K562 (cell line): ENCODE measurements at regions not wholly inside any gene's neighbourhood (a gene's known extent, or its start where the extent isn't known, plus 50 kb on each side); places are given as distances from the start of the nearest gene placed in this dataset.

Source experiments
- ATAC-seq: fragments of 200-7000 bp; cut with Tn5 transposase; 3 replicates; pipeline ENCODE4 v1.9.1; 2020; ENCODE audit warnings: moderate library complexity
- BruUV-seq: library from RNA; stranded (reverse); fragments of 400-500 nt; replicated peaks from 2 replicates; lab custom pipeline; 2021; lab: Mats Ljungman, UMichigan
- CTCF ChIA-PET: fragments of 300-600 bp; formaldehyde crosslinking; extraction: SDS; loops from one replicate; lab custom pipeline; 2021; ENCODE audit warnings: low intra/inter-chr PET ratio; lab: Yijun Ruan, JAX
- POLR2A ChIA-PET: fragments of 300-600, 350-650 bp; sonication (Branson Sonifier 250); formaldehyde crosslinking; extraction: SDS; loops from one replicate; lab custom pipeline; 2021; ENCODE audit warnings: antibody characterized with exemption, inconsistent platforms; lab: Yijun Ruan, JAX
- DNase-seq, 4 experiments: peaks; one replicate each; pipeline versions ENCODE4 v3.0.0 to v3.0.0-alpha.2; 2011 to 2018; ENCODE audit warnings: low spot score in 3 of 4, mixed read lengths in 3 of 4; ENCODE audit errors: extremely low read depth in 1 of 4
- FAIRE-seq: peaks from 2 replicates; lab custom pipeline; 2011; peaks lifted over from hg19 to GRCh38; lab: Jason Lieb, UNC
- H2AFZ ChIP-seq: 2 replicates; pipeline ENCODE4 v1.6.0; 2011; ENCODE audit warnings: low read depth, low read length, control low read depth, inconsistent platforms
- H3K27ac ChIP-seq: fragments of 200-600 bp; 3 replicates; pipeline ENCODE4 v1.8.0; 2011; ENCODE audit warnings: low read depth, mild to moderate bottlenecking, control low read depth, inconsistent platforms, low read length, moderate library complexity, mixed read lengths; ENCODE audit errors: extremely low read depth
- H3K27me3 ChIP-seq, 2 experiments: fragments of 300-600 bp in 1 of 2; 2 replicates in 1 of 2; 3 replicates in 1 of 2; pipeline versions ENCODE4 v1.6.0 to v1.8.0; 2011; ENCODE audit warnings: inconsistent platforms in 2 of 2, low read length in 2 of 2, mild to moderate bottlenecking in 1 of 2, mixed read lengths in 1 of 2, moderate library complexity in 1 of 2; ENCODE audit not compliant: control insufficient read depth in 2 of 2, insufficient read depth in 2 of 2
- H3K36me3 ChIP-seq: fragments of 300-600 bp; 3 replicates; pipeline ENCODE4 v1.8.0; 2011; ENCODE audit warnings: mild to moderate bottlenecking, low read length, inconsistent platforms; ENCODE audit not compliant: control insufficient read depth, insufficient read depth
- H3K4me1 ChIP-seq, 2 experiments: fragments of 200-600 bp in 1 of 2; replicated peaks in 1 of 2; 2 replicates in 1 of 2; 3 replicates in 1 of 2; pipeline versions ENCODE4 v1.5.1 to v1.8.0; 2011; ENCODE audit warnings: inconsistent platforms in 2 of 2, low read length in 2 of 2, mild to moderate bottlenecking in 1 of 2, mixed read lengths in 1 of 2, moderate library complexity in 1 of 2; ENCODE audit not compliant: control insufficient read depth in 2 of 2, insufficient read depth in 2 of 2
- H3K4me2 ChIP-seq: 2 replicates; pipeline ENCODE4 v1.6.1; 2011; ENCODE audit warnings: low read length, control low read depth, inconsistent platforms, mixed read lengths; ENCODE audit not compliant: insufficient read depth
- H3K4me3 ChIP-seq: fragments of 200-600 bp; sonication (generic), shearing (Covaris generic); 2 replicates; pipeline ENCODE4 v1.5.1; 2016; ENCODE audit warnings: control low read depth, inconsistent platforms
- H3K79me2 ChIP-seq: fragments of 200-600 bp; 3 replicates; pipeline ENCODE4 v1.8.0; 2011; ENCODE audit warnings: low read length, inconsistent platforms; ENCODE audit not compliant: control insufficient read depth, insufficient read depth
- H3K9ac ChIP-seq, 2 experiments: 2 replicates each; pipeline versions ENCODE4 v1.6.0 to v1.6.1; 2011; ENCODE audit warnings: low read depth in 2 of 2, low read length in 2 of 2, control low read depth in 1 of 2, inconsistent platforms in 1 of 2, mild to moderate bottlenecking in 1 of 2, mixed read lengths in 1 of 2; ENCODE audit not compliant: insufficient read depth in 1 of 2
- H3K9me1 ChIP-seq: one replicate; pipeline ENCODE4 v1.6.0; 2011; ENCODE audit warnings: inconsistent platforms, mild to moderate bottlenecking, low read length, moderate library complexity; ENCODE audit not compliant: control insufficient read depth, insufficient read depth
- H3K9me3 ChIP-seq: replicated peaks from 2 replicates; pipeline ENCODE4 v1.5.1; 2011; ENCODE audit warnings: low read depth, low read length, inconsistent platforms; ENCODE audit not compliant: control insufficient read depth, insufficient read depth
- H4K20me1 ChIP-seq: replicated peaks from 2 replicates; pipeline ENCODE4 v1.6.1; 2011; ENCODE audit warnings: low read length, inconsistent platforms, mixed read lengths; ENCODE audit not compliant: control insufficient read depth, insufficient read depth
- BCOR ChIP-seq: fragments of 450-650 bp; IDR thresholded peaks from 2 replicates; pipeline ENCODE4 v1.6.1; 2016
- CREM ChIP-seq: IDR thresholded peaks from 2 replicates; pipeline ENCODE4 v1.6.1; 2014; ENCODE audit warnings: antibody characterized with exemption, low read depth
- EP400 ChIP-seq: fragments of 450-650 bp; IDR thresholded peaks from 2 replicates; pipeline ENCODE4 v1.6.1; 2017; ENCODE audit warnings: antibody characterized with exemption, mild to moderate bottlenecking, moderate library complexity
- ERF ChIP-seq: fragments of 450-650 bp; formaldehyde crosslinking; IDR thresholded peaks from 2 replicates; pipeline ENCODE4 v1.4.0; 2020; ENCODE audit warnings: mild to moderate bottlenecking, mixed read lengths
- JUND ChIP-seq, 2 experiments: IDR thresholded peaks; 2 replicates in 1 of 2; 3 replicates in 1 of 2; pipeline ENCODE4 v1.6.1; 2011; ENCODE audit warnings: borderline replicate concordance in 2 of 2, low read depth in 2 of 2, low read length in 2 of 2, improper control_type of control experiment in 1 of 2, missing biosample characterization in 1 of 2, missing genetic modification characterization in 1 of 2, missing genetic modification reagents in 1 of 2
- KDM1A ChIP-seq, 2 experiments: fragments of 450-650 bp; IDR thresholded peaks; 2 replicates each; pipeline ENCODE4 v1.6.1; 2016; ENCODE audit warnings: mild to moderate bottlenecking in 2 of 2
- MEF2D ChIP-seq: conservative IDR thresholded peaks from 2 replicates; pipeline ENCODE4 v1.6.1; 2016; ENCODE audit warnings: low read depth, missing genetic modification characterization, missing compliant biosample characterization
- MTA3 ChIP-seq: fragments of 450-650 bp; formaldehyde crosslinking; IDR thresholded peaks from 2 replicates; pipeline ENCODE4 v1.6.1; 2017; ENCODE audit warnings: mild to moderate bottlenecking, borderline replicate concordance
- NRF1 ChIP-seq, 2 experiments: fragments of 450-650 bp; IDR thresholded peaks in 1 of 2; conservative IDR thresholded peaks in 1 of 2; 2 replicates each; pipeline ENCODE4 v1.6.1; 2014; ENCODE audit warnings: mild to moderate bottlenecking in 2 of 2
- WGBS: fragments of 100-300 bp; shearing (Covaris generic); methylation state at CpG from one replicate; pipeline ENCODE4 v1.1.6; 2016; ENCODE audit warnings: low coverage, mixed read lengths; ENCODE audit not compliant: insufficient coverage; ENCODE audit errors: missing lambda C conversion rate; 5-methylcytosine and 5-hydroxymethylcytosine counted together
- in situ Hi-C: fragments of 300-500 bp; cut with MboI; formaldehyde crosslinking; loops from 4 replicates; pipeline ENCODE4 v1.15.0; 2018; ENCODE audit warnings: inconsistent platforms, mixed read lengths
- intact Hi-C: fragments of 100-400 bp; cut with micrococcal nuclease; formaldehyde crosslinking; loops from 2 replicates; pipeline ENCODE4 v1.14.2; 2022
- TF ChIP-seq, protein P1 (sequence below): fragments of 450-650 bp; IDR thresholded peaks from 2 replicates; pipeline ENCODE4 v1.6.1; 2018; ENCODE audit not compliant: partially characterized antibody
- TF ChIP-seq, protein P2 (sequence below), 2 experiments: fragments of 450-650 bp in 1 of 2; sonication (generic) in 1 of 2; formaldehyde crosslinking in 1 of 2; IDR thresholded peaks in 1 of 2; conservative IDR thresholded peaks in 1 of 2; 2 replicates each; pipeline versions ENCODE4 v1.6.1 to v1.8.1; 2016 to 2023; ENCODE audit warnings: mild to moderate bottlenecking in 2 of 2, moderate library complexity in 2 of 2, inconsistent platforms in 1 of 2, missing genetic modification reagents in 1 of 2

DNA sequence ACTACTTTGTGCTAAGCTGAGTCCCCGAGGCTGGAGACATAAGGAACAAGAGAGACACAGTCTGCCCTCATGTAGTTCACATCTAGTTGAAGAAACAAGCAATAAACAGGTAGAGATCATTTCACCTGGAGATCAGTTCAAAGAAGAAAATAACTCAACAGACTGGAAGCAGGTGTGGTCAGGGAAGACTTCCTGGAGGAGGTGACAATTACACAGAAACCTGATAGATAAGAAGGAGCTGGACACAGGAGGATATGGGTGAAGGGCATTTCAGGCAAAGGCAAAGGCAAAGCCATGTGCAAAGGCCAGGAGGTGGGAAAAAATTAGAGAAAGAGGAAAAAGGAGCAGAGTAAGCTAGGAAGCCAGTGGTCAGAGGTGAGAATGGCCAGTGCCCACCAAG is 115.6 kb downstream of the MN1 start (continued):
- TF ChIP-seq BCOR (peak; percentile 97), MTA3 (no peak), KDM1A (IDR thresholded peaks at IDR 0.05) (peak; percentile 60 to 73; a peak in 2 of 4 replicates)

DNA sequence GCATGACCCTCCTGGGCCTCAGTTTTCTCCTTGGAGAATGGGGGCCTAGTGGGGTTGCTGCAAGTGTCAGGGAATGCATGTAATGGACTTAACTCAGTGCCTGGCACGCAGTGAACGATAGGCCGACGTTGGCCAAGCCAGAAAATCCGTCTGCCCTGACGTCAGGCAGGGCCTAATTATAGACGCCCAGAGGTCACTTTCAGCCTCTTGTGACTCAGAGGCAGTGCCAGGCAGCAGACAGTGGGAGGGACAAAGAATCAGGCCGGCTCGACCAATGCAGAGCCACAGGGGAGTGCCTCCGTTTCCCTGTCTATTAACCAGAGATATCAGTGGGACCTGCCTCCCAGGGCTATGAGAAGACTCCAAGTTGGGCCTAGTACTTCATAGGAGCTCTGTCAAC is 115.0 kb downstream of the MN1 start:
- no peak overlapping the region for H3K27ac ChIP-seq
- no peak overlapping the region for H3K4me3 ChIP-seq
- no peak for FAIRE-seq
- H4K20me1 ChIP-seq: no peaks in the 10 kb centered on the region
- H3K27me3 ChIP-seq: no peaks in the 10 kb centered on the region
- 48% methylated on average over 10 of the region's 10 CpGs for WGBS
- peak in 2 of 4 experiments; percentile 27 to 37 for DNase-seq
- TF ChIP-seq ERF: no peak
- TF ChIP-seq, protein P1, sequence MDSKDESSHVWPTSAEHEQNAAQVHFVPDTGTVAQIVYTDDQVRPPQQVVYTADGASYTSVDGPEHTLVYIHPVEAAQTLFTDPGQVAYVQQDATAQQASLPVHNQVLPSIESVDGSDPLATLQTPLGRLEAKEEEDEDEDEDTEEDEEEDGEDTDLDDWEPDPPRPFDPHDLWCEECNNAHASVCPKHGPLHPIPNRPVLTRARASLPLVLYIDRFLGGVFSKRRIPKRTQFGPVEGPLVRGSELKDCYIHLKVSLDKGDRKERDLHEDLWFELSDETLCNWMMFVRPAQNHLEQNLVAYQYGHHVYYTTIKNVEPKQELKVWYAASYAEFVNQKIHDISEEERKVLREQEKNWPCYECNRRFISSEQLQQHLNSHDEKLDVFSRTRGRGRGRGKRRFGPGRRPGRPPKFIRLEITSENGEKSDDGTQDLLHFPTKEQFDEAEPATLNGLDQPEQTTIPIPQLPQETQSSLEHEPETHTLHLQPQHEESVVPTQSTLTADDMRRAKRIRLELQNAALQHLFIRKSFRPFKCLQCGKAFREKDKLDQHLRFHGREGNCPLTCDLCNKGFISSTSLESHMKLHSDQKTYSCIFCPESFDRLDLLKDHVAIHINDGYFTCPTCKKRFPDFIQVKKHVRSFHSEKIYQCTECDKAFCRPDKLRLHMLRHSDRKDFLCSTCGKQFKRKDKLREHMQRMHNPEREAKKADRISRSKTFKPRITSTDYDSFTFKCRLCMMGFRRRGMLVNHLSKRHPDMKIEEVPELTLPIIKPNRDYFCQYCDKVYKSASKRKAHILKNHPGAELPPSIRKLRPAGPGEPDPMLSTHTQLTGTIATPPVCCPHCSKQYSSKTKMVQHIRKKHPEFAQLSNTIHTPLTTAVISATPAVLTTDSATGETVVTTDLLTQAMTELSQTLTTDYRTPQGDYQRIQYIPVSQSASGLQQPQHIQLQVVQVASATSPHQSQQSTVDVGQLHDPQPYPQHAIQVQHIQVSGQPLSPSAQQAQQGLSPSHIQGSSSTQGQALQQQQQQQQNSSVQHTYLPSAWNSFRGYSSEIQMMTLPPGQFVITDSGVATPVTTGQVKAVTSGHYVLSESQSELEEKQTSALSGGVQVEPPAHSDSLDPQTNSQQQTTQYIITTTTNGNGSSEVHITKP: peak; percentile 49
- TF ChIP-seq MEF2D (tag): peak; percentile 54; the same call in 1 of the 2 replicates
- TF ChIP-seq EP400: no peak
- TF ChIP-seq CREM: 0 out of 2 replicates have a peak, but pooled peaks have one; percentile 16
- no peak for TF ChIP-seq NRF1 (conservative IDR thresholded peaks at IDR 0.05 in 1 of 2, IDR thresholded peaks at IDR 0.05 in 1 of 2)
- TF ChIP-seq, protein P2, sequence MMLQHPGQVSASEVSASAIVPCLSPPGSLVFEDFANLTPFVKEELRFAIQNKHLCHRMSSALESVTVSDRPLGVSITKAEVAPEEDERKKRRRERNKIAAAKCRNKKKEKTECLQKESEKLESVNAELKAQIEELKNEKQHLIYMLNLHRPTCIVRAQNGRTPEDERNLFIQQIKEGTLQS (IDR thresholded peaks at IDR 0.05): 0 out of 2 replicates have a peak, but pooled peaks have one; percentile 19
- TF ChIP-seq, protein P2 (CRISPR knock-in tag; conservative IDR thresholded peaks at IDR 0.05): no peak
- peak; percentile 10; the same call in 1 of the 2 replicates for TF ChIP-seq JUND (IDR thresholded peaks at IDR 0.05; ENCODE audit: borderline replicate concordance, low read depth, low read length)
- TF ChIP-seq JUND (tag; IDR thresholded peaks at IDR 0.05; ENCODE audit: borderline replicate concordance, low read depth, low read length): no peak
- H3K9ac ChIP-seq: no peak overlapping the region
- H3K79me2 ChIP-seq: no peaks in the 10 kb centered on the region
- BruUV-seq: no TSS peak
- no peak overlapping the region for H3K4me2 ChIP-seq
- ChIA-PET POLR2A (no interaction called here), CTCF (no interaction called here)
- peak overlapping the region; percentile 45; the same call in 1 of the 2 replicates for H2AFZ ChIP-seq
- H3K9me3 ChIP-seq: no peaks in the 10 kb centered on the region
- peak; percentile 42; the same call in 2 of the 3 replicates for ATAC-seq
- H3K36me3 ChIP-seq: no peaks in the 10 kb centered on the region
- in situ Hi-C loops (no loop called here), intact Hi-C loops (no loop called here)
- H3K4me1 ChIP-seq: peaks cover 9 to 10% of the 10 kb centered on the region in 2 experiments; a peak in 3 of 5 replicates
- no peaks in the 10 kb centered on the region for H3K9me1 ChIP-seq
